HEK293 (cell line): ENCODE measurements at regions not wholly inside any gene's neighbourhood (a gene's known extent, or its start where the extent isn't known, plus 50 kb on each side); places are given as distances from the start of the nearest gene placed in this dataset.

ENCODE experiments used
- CTCF ChIA-PET: fragments of 350-600 bp; formaldehyde crosslinking; extraction: SDS; loops from one replicate; lab custom pipeline; 2021; ENCODE audit warnings: antibody characterized with exemption; lab: Yijun Ruan, JAX
- POLR2A ChIA-PET: fragments of 300-600 bp; formaldehyde crosslinking; extraction: SDS; loops from one replicate; lab custom pipeline; 2020; ENCODE audit warnings: antibody characterized with exemption, inconsistent platforms; lab: Yijun Ruan, JAX
- H3K27ac ChIP-seq: fragments of 200-500 bp; sonication (Bioruptor generic); 2 replicates; pipeline ENCODE4 v1.5.1; 2014; ENCODE audit warnings: low read depth, low read length, control low read depth, inconsistent platforms; ENCODE audit errors: extremely low read depth
- H3K36me3 ChIP-seq, 2 experiments: fragments of 200-500 bp in 1 of 2; sonication (Bioruptor generic) in 1 of 2; 1 replicate in 1 of 2; 2 replicates in 1 of 2; pipeline ENCODE4 v1.5.1; 2014 to 2017; ENCODE audit warnings: inconsistent platforms in 2 of 2, low read length in 2 of 2; ENCODE audit not compliant: control insufficient read depth in 2 of 2, insufficient read depth in 1 of 2
- H3K4me1 ChIP-seq: fragments of 200-500 bp; sonication (Bioruptor generic); 2 replicates; pipeline ENCODE4 v1.5.1; 2014; ENCODE audit warnings: mild to moderate bottlenecking, low read length, inconsistent platforms; ENCODE audit not compliant: control insufficient read depth, insufficient read depth
- H3K4me3 ChIP-seq: 2 replicates; pipeline ENCODE4 v1.5.1; 2011; ENCODE audit warnings: low read depth, mild to moderate bottlenecking, control low read depth, low read length, moderate library complexity
- H3K9me3 ChIP-seq: fragments of 200-500 bp; sonication (Bioruptor generic); 2 replicates; pipeline ENCODE4 v1.5.1; 2014; ENCODE audit warnings: low read depth, low read length, inconsistent platforms; ENCODE audit not compliant: control insufficient read depth, insufficient read depth
- CTCF ChIP-seq: fragments of 450-650 bp; formaldehyde crosslinking; IDR thresholded peaks from 2 replicates; pipeline ENCODE4 v1.5.1; 2016; ENCODE audit warnings: missing biosample characterization, missing genetic modification characterization
- EGR2 ChIP-seq: fragments of 450-650 bp; formaldehyde crosslinking; IDR thresholded peaks from 2 replicates; pipeline ENCODE4 v1.5.1; 2016; ENCODE audit warnings: low read depth, missing biosample characterization, missing genetic modification characterization
- GFI1B ChIP-seq: fragments of 450-650 bp; formaldehyde crosslinking; IDR thresholded peaks from 2 replicates; pipeline ENCODE4 v1.5.1; 2016; ENCODE audit warnings: missing biosample characterization, missing genetic modification characterization
- HOXA7 ChIP-seq: sonication (generic); formaldehyde crosslinking; IDR thresholded peaks from 2 replicates; pipeline ENCODE4 v1.8.1; 2022; ENCODE audit warnings: missing genetic modification reagents, borderline replicate concordance
- IKZF3 ChIP-seq: fragments of 450-650 bp; IDR thresholded peaks from 2 replicates; pipeline ENCODE4 v1.5.0; 2018; ENCODE audit warnings: missing biosample characterization, mild to moderate bottlenecking, missing genetic modification characterization, moderate library complexity
- MYNN ChIP-seq: fragments of 450-650 bp; formaldehyde crosslinking; IDR thresholded peaks from 2 replicates; pipeline ENCODE4 v1.5.1; 2016; ENCODE audit warnings: missing biosample characterization, missing genetic modification characterization, borderline replicate concordance
- PATZ1 ChIP-seq: fragments of 450-650 bp; formaldehyde crosslinking; IDR thresholded peaks from 2 replicates; pipeline ENCODE4 v1.5.1; 2016; ENCODE audit warnings: missing biosample characterization, missing genetic modification characterization
- WT1 ChIP-seq: fragments of 450-650 bp; formaldehyde crosslinking; IDR thresholded peaks from 2 replicates; pipeline ENCODE4 v1.5.1; 2016; ENCODE audit warnings: missing biosample characterization, missing genetic modification characterization
- ZBTB17 ChIP-seq: fragments of 450-650 bp; formaldehyde crosslinking; IDR thresholded peaks from 2 replicates; pipeline ENCODE4 v1.5.1; 2016; ENCODE audit warnings: missing biosample characterization, missing genetic modification characterization
- ZBTB8A ChIP-seq: fragments of 450-650 bp; formaldehyde crosslinking; IDR thresholded peaks from 2 replicates; pipeline ENCODE4 v1.5.1; 2016; ENCODE audit warnings: missing biosample characterization, missing genetic modification characterization
- ZIC2 ChIP-seq: fragments of 450-650 bp; formaldehyde crosslinking; IDR thresholded peaks from 2 replicates; pipeline ENCODE4 v1.5.1; 2016; ENCODE audit warnings: missing biosample characterization, missing genetic modification characterization
- ZNF121 ChIP-seq: fragments of 450-650 bp; formaldehyde crosslinking; IDR thresholded peaks from 2 replicates; pipeline ENCODE4 v1.5.1; 2016; ENCODE audit warnings: missing biosample characterization, missing genetic modification characterization
- ZNF211 ChIP-seq: fragments of 450-650 bp; formaldehyde crosslinking; IDR thresholded peaks from 2 replicates; pipeline ENCODE4 v1.5.1; 2016; ENCODE audit warnings: low read depth, missing biosample characterization, missing genetic modification characterization
- ZNF248 ChIP-seq: fragments of 450-650 bp; formaldehyde crosslinking; IDR thresholded peaks from 2 replicates; pipeline ENCODE4 v1.5.1; 2017; ENCODE audit warnings: missing biosample characterization, missing genetic modification characterization
- ZNF280C ChIP-seq: fragments of 450-650 bp; formaldehyde crosslinking; IDR thresholded peaks from 2 replicates; pipeline ENCODE4 v1.5.1; 2016; ENCODE audit warnings: missing biosample characterization, missing genetic modification characterization
- ZNF473 ChIP-seq: fragments of 450-650 bp; formaldehyde crosslinking; IDR thresholded peaks from 2 replicates; pipeline ENCODE4 v1.5.1; 2017; ENCODE audit warnings: missing biosample characterization, missing genetic modification characterization
- ZNF513 ChIP-seq: fragments of 450-650 bp; IDR thresholded peaks from 2 replicates; pipeline ENCODE4 v1.5.1; 2018; ENCODE audit warnings: missing biosample characterization, missing genetic modification characterization
- ZNF549 ChIP-seq: fragments of 450-650 bp; IDR thresholded peaks from 2 replicates; pipeline ENCODE4 v1.5.1; 2018; ENCODE audit warnings: missing biosample characterization, missing genetic modification characterization, mild to moderate bottlenecking, inconsistent platforms, moderate library complexity
- ZNF571 ChIP-seq: fragments of 450-650 bp; formaldehyde crosslinking; IDR thresholded peaks from 2 replicates; pipeline ENCODE4 v1.5.0; 2017; ENCODE audit warnings: missing biosample characterization, missing genetic modification characterization
- ZNF580 ChIP-seq: fragments of 450-650 bp; formaldehyde crosslinking; IDR thresholded peaks from 2 replicates; pipeline ENCODE4 v1.5.1; 2016; ENCODE audit warnings: missing biosample characterization, missing genetic modification characterization
- ZNF623 ChIP-seq: fragments of 450-650 bp; formaldehyde crosslinking; IDR thresholded peaks from 2 replicates; pipeline ENCODE4 v1.5.1; 2016; ENCODE audit warnings: missing biosample characterization, missing genetic modification characterization
- ZNF626 ChIP-seq: fragments of 450-650 bp; sonication (Bioruptor Pico); formaldehyde crosslinking; IDR thresholded peaks from 2 replicates; pipeline ENCODE4 v1.5.1; 2018; ENCODE audit warnings: missing biosample characterization, missing genetic modification characterization, inconsistent platforms
- ZNF670 ChIP-seq: fragments of 450-650 bp; formaldehyde crosslinking; IDR thresholded peaks from 2 replicates; pipeline ENCODE4 v1.5.1; 2016; ENCODE audit warnings: missing biosample characterization, missing genetic modification characterization, low read depth
- ZNF776 ChIP-seq: fragments of 450-650 bp; formaldehyde crosslinking; IDR thresholded peaks from 2 replicates; pipeline ENCODE4 v1.5.0; 2017; ENCODE audit warnings: missing biosample characterization, missing genetic modification characterization, borderline replicate concordance
- TF ChIP-seq, protein P1 (sequence below): fragments of 450-650 bp; formaldehyde crosslinking; IDR thresholded peaks from 2 replicates; pipeline ENCODE4; 2016; ENCODE audit warnings: missing biosample characterization, missing genetic modification characterization

DNA sequence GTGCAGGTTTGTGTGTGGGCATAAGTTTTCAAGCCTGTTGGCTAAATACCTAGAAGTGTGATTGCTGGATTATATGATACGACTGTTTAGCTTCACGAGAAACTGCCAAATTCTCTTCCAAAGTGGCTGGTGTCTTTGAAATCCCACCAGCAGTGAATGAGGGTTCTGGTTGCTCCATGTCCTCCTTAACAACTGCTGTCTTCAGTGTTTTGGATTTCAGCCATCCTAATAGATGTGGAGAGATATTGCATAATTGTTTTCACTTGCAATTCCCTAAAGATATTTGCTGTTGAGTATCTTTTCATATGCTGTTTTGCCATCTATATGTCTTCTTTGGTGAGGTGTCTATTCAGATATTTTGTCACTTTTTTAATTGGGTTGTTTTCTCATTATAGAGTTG lies 390.5 kb downstream of the ZNF536 start:
- POLR2A ChIA-PET = no interaction called here

GRCh38 chr19:30760014-30760413 lies 387.8 kb downstream of the ZNF536 start:
- Histone ChIP-seq H3K36me3 (no peaks in the 10 kb centered on the region), H3K9me3 (no peaks in the 10 kb centered on the region; the same call in none of the 2 replicates), H3K4me1 (no peaks in the 10 kb centered on the region)
- POLR2A ChIA-PET = no interaction called here
- TF ChIP-seq ZNF549 (tag by site-specific recombination) (no peak), IKZF3 (tag by site-specific recombination) (no peak), WT1 (tag by site-specific recombination) (no peak), ZNF670 (tag by site-specific recombination) (no peak), CTCF (tag by site-specific recombination) (no peak), EGR2 (tag by site-specific recombination) (no peak), ZNF626 (no peak), ZNF623 (no peak), ZNF473 (no peak), ZNF776 (no peak), ZBTB17 (tag by site-specific recombination) (no peak), ZNF571 (tag by site-specific recombination) (no peak), PATZ1 (tag by site-specific recombination) (no peak), MYNN (tag by site-specific recombination) (no peak)
- TF ChIP-seq, protein P1, sequence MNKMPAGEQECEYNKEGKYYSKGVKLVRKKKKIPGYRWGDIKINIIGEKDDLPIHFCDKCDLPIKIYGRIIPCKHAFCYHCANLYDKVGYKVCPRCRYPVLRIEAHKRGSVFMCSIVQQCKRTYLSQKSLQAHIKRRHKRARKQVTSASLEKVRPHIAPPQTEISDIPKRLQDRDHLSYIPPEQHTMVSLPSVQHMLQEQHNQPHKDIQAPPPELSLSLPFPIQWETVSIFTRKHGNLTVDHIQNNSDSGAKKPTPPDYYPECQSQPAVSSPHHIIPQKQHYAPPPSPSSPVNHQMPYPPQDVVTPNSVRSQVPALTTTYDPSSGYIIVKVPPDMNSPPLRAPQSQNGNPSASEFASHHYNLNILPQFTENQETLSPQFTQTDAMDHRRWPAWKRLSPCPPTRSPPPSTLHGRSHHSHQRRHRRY (tag by site-specific recombination) = no peak
- TF ChIP-seq, all 188 proteins: peak for 0
- Histone ChIP-seq H3K27ac (no peak overlapping the region), H3K4me3 (no peak overlapping the region)
- CTCF ChIA-PET = interaction anchor here (0.6 kb wide), 2 partner anchors 43 to 196 kb away, joined by 3 read pairs; no protein-coding TSS in a partner anchor

More for the DNA sequence above, 390.5 kb downstream of the ZNF536 start:
- H3K9me3 ChIP-seq = peaks cover 2% of the 10 kb centered on the region
- CTCF ChIA-PET = no interaction called here
- no peaks in the 10 kb centered on the region for H3K4me1 ChIP-seq
- H3K36me3 ChIP-seq = no peaks in the 10 kb centered on the region
- TF ChIP-seq ZNF580 (tag by site-specific recombination) (no peak), ZNF280C (tag by site-specific recombination) (no peak), GFI1B (no peak), HOXA7 (no peak), EGR2 (tag by site-specific recombination) (no peak), ZIC2 (tag by site-specific recombination) (no peak), ZBTB8A (no peak), ZNF121 (no peak), ZNF513 (tag by site-specific recombination) (no peak), ZNF248 (tag by site-specific recombination) (no peak), ZNF211 (tag by site-specific recombination) (no peak)
- H3K27ac ChIP-seq = no peak overlapping the region
- H3K4me3 ChIP-seq = no peak overlapping the region
